Activated naive CD4-positive, alpha-beta T cell (primary cell): ENCODE measurements at regions not wholly inside any gene's neighbourhood (a gene's known extent, or its start where the extent isn't known, plus 50 kb on each side); places are given as distances from the start of the nearest gene placed in this dataset.
"Not testable (repeated sequence)": the region's sequence is repeated elsewhere in the genome, so short reads cannot be mapped to it uniquely, and the experiment has no call there.

Source experiments
- DNase-seq, 4 experiments: peaks; one replicate each; lab custom pipeline; 2025; lab: John Stamatoyannopoulos, UW

- DNase-seq: no peak
These were observed 1118.5 kb downstream of the SLC16A7 start for GRCh38 chr12:60714141-60714900.

GRCh38 chr12:60724475-60724874 is 1128.6 kb downstream of the SLC16A7 start:
- no peak for DNase-seq

GRCh38 chr12:60724984-60725383 is 1129.2 kb downstream of the SLC16A7 start:
- DNase-seq: no peak

GRCh38 chr12:60752589-60752988 is 1156.8 kb downstream of the SLC16A7 start:
- DNase-seq: no peak

- DNase-seq: no peak
These were observed 1162.4 kb downstream of the SLC16A7 start for GRCh38 chr12:60758224-60758623.

GRCh38 chr12:60760965-60761364 is 1165.1 kb downstream of the SLC16A7 start:
- no peak for DNase-seq

- DNase-seq: not testable (repeated sequence)
These were observed 1205.3 kb downstream of the SLC16A7 start for GRCh38 chr12:60801166-60801565.

GRCh38 chr12:60803147-60803546 is 1207.3 kb downstream of the SLC16A7 start:
- DNase-seq: no peak

GRCh38 chr12:60805364-60805763 is 1209.5 kb downstream of the SLC16A7 start:
- no peak for DNase-seq

GRCh38 chr12:60819794-60820193 is 1224.0 kb downstream of the SLC16A7 start:
- DNase-seq: no peak

- DNase-seq: no peak
These were observed 1226.8 kb downstream of the SLC16A7 start for GRCh38 chr12:60822580-60822979.

- DNase-seq: no peak
These were observed 1234.6 kb downstream of the SLC16A7 start for GRCh38 chr12:60830381-60830780.

GRCh38 chr12:60832290-60832689 is 1236.5 kb downstream of the SLC16A7 start:
- no peak for DNase-seq

GRCh38 chr12:60834372-60834771 is 1238.5 kb downstream of the SLC16A7 start:
- DNase-seq: no peak

- DNase-seq: no peak
These were observed 1239.0 kb downstream of the SLC16A7 start for GRCh38 chr12:60834806-60835205.

- no peak for DNase-seq
These were observed 1240.8 kb downstream of the SLC16A7 start for GRCh38 chr12:60836651-60837050.

GRCh38 chr12:60842181-60842580 is 1246.4 kb downstream of the SLC16A7 start:
- DNase-seq: no peak

GRCh38 chr12:60844101-60844500 is 1248.3 kb downstream of the SLC16A7 start:
- no peak for DNase-seq

GRCh38 chr12:60844875-60845274 is 1249.0 kb downstream of the SLC16A7 start:
- DNase-seq: no peak

GRCh38 chr12:60845696-60846095 is 1249.9 kb downstream of the SLC16A7 start:
- no peak for DNase-seq

GRCh38 chr12:60847281-60847680 is 1251.5 kb downstream of the SLC16A7 start:
- no peak for DNase-seq

GRCh38 chr12:60849723-60850122 is 1253.9 kb downstream of the SLC16A7 start:
- no peak for DNase-seq

GRCh38 chr12:60853407-60853806 is 1257.6 kb downstream of the SLC16A7 start:
- DNase-seq: no peak

- DNase-seq: no peak
These were observed 1267.6 kb downstream of the SLC16A7 start for GRCh38 chr12:60863421-60863820.
